ENCODE measurements at regions not wholly inside any gene's neighbourhood (a gene's known extent, or its start where the extent isn't known, plus 50 kb on each side); places are given as distances from the start of the nearest gene placed in this dataset.

GRCh38 chr2:12289120-12289802, 427.5 kb upstream of the TRIB2 start:
- Histone ChIP-seq H3K4me1 (peaks cover 18% of the 10 kb centered on the region), H3K27ac (no peak overlapping the region), H3K27me3 (no peaks in the 10 kb centered on the region), H3K9me3 (no peaks in the 10 kb centered on the region), H3K4me3 (no peak overlapping the region), H3K36me3 (no peaks in the 10 kb centered on the region)
- no peak for TF ChIP-seq CTCF (IDR thresholded peaks at IDR 0.05)
- TF ChIP-seq POLR2AphosphoS5 (IDR thresholded peaks at IDR 0.05; ENCODE audit: insufficient read depth in 1 of 2, low read depth in 1 of 2): no peak
- TF ChIP-seq POLR2A (IDR thresholded peaks at IDR 0.05): no peak
- intact Hi-C loops (cut with DNase I): no loop called here
- no peak for DNase-seq (ENCODE audit: extremely low spot score in 2 of 2)

- no peaks in the 10 kb centered on the region for H3K36me3 ChIP-seq
- no peak overlapping the region for H3K27ac ChIP-seq
- no peak for TF ChIP-seq POLR2A (IDR thresholded peaks at IDR 0.05)
- TF ChIP-seq POLR2AphosphoS5 (IDR thresholded peaks at IDR 0.05; ENCODE audit: insufficient read depth in 1 of 2, low read depth in 1 of 2): no peak
- TF ChIP-seq CTCF (IDR thresholded peaks at IDR 0.05): no peak
- DNase-seq (ENCODE audit: extremely low spot score in 2 of 2): no peak
- H3K27me3 ChIP-seq: no peaks in the 10 kb centered on the region
- no peak overlapping the region for H3K4me3 ChIP-seq
- intact Hi-C loops (cut with DNase I): no loop called here
- no peaks in the 10 kb centered on the region for H3K9me3 ChIP-seq
- peaks cover 18% of the 10 kb centered on the region for H3K4me1 ChIP-seq
Observed at GRCh38 chr2:12291303-12291702, 425.4 kb upstream of the TRIB2 start.

- H3K27me3 ChIP-seq: no peaks in the 10 kb centered on the region
- no peak for DNase-seq (ENCODE audit: extremely low spot score in 2 of 2)
- no peaks in the 10 kb centered on the region for H3K36me3 ChIP-seq
- H3K9me3 ChIP-seq: no peaks in the 10 kb centered on the region
- no peak overlapping the region for H3K27ac ChIP-seq
- no peaks in the 10 kb centered on the region for H3K4me1 ChIP-seq
- intact Hi-C loops (cut with DNase I): no loop called here
- no peak overlapping the region for H3K4me3 ChIP-seq
- TF ChIP-seq POLR2A (IDR thresholded peaks at IDR 0.05) (no peak), CTCF (IDR thresholded peaks at IDR 0.05) (no peak), POLR2AphosphoS5 (IDR thresholded peaks at IDR 0.05; ENCODE audit: insufficient read depth in 1 of 2, low read depth in 1 of 2) (no peak)
Observed at GRCh38 chr2:12293874-12294273, 422.9 kb upstream of the TRIB2 start.

GRCh38 chr2:12295856-12296519, 420.7 kb upstream of the TRIB2 start:
- no peaks in the 10 kb centered on the region for H3K36me3 ChIP-seq
- intact Hi-C loops (cut with DNase I): no loop called here
- TF ChIP-seq CTCF (IDR thresholded peaks at IDR 0.05) (no peak), POLR2AphosphoS5 (IDR thresholded peaks at IDR 0.05; ENCODE audit: insufficient read depth in 1 of 2, low read depth in 1 of 2) (no peak), POLR2A (IDR thresholded peaks at IDR 0.05) (no peak)
- H3K9me3 ChIP-seq: no peaks in the 10 kb centered on the region
- no peak for DNase-seq (ENCODE audit: extremely low spot score in 2 of 2)
- no peak overlapping the region for H3K27ac ChIP-seq
- no peaks in the 10 kb centered on the region for H3K27me3 ChIP-seq
- no peak overlapping the region for H3K4me3 ChIP-seq
- H3K4me1 ChIP-seq: no peaks in the 10 kb centered on the region

- DNase-seq (ENCODE audit: extremely low spot score in 2 of 2): no peak
- no peaks in the 10 kb centered on the region for H3K27me3 ChIP-seq
- no peak overlapping the region for H3K27ac ChIP-seq
- no peak overlapping the region for H3K4me3 ChIP-seq
- no peaks in the 10 kb centered on the region for H3K36me3 ChIP-seq
- intact Hi-C loops (cut with DNase I): no loop called here
- H3K4me1 ChIP-seq: no peaks in the 10 kb centered on the region
- TF ChIP-seq POLR2A (IDR thresholded peaks at IDR 0.05) (no peak), CTCF (IDR thresholded peaks at IDR 0.05) (no peak), POLR2AphosphoS5 (IDR thresholded peaks at IDR 0.05; ENCODE audit: insufficient read depth in 1 of 2, low read depth in 1 of 2) (no peak)
- H3K9me3 ChIP-seq: no peaks in the 10 kb centered on the region
Observed at GRCh38 chr2:12296915-12297314, 419.8 kb upstream of the TRIB2 start.
